A549 (cell line): ENCODE measurements at regions not wholly inside any gene's neighbourhood (a gene's known extent, or its start where the extent isn't known, plus 50 kb on each side); places are given as distances from the start of the nearest gene placed in this dataset.

Source experiments
- CTCF ChIP-seq: fragments of >200 bp; sonication (Bioruptor Twin); formaldehyde crosslinking; IDR thresholded peaks from 3 replicates; pipeline ENCODE4 v1.5.1; 2016
- EHF ChIP-seq: fragments of 250-450 bp; sonication (Bioruptor Pico); IDR thresholded peaks from 2 replicates; pipeline ENCODE4 v1.5.0; 2020; ENCODE audit warnings: mild to moderate bottlenecking
- HOXB5 ChIP-seq: fragments of 250-450 bp; sonication (Bioruptor Pico); IDR thresholded peaks from 2 replicates; pipeline ENCODE4 v1.5.0; 2020; ENCODE audit warnings: mild to moderate bottlenecking, moderate library complexity
- MAZ ChIP-seq: fragments of 150-350 bp; IDR thresholded peaks from 2 replicates; pipeline ENCODE4 v1.6.1; 2014; ENCODE audit warnings: antibody characterized with exemption, low read depth, low read length, borderline replicate concordance
- MYC ChIP-seq: IDR thresholded peaks from 2 replicates; pipeline ENCODE4 v1.6.1; 2012; ENCODE audit warnings: mild to moderate bottlenecking, inconsistent platforms, low read length, improper control_type of control experiment, borderline replicate concordance
- PBX3 ChIP-seq: IDR thresholded peaks from 2 replicates; pipeline ENCODE4 v1.6.1; 2012
- RNF2 ChIP-seq: fragments of 200-600 bp; sonication (generic); IDR thresholded peaks from 2 replicates; pipeline ENCODE4 v1.6.1; 2016; ENCODE audit warnings: low read depth, mild to moderate bottlenecking, antibody characterized with exemption, moderate library complexity, borderline replicate concordance
- SREBF2 ChIP-seq: fragments of 450-650 bp; IDR thresholded peaks from 2 replicates; pipeline ENCODE4 v1.6.1; 2014; ENCODE audit warnings: mild to moderate bottlenecking, moderate library complexity
- TF ChIP-seq, protein P1 (sequence below): IDR thresholded peaks from 2 replicates; pipeline ENCODE4 v1.6.1; 2012

- TF ChIP-seq CTCF = no peak
- TF ChIP-seq, protein P1, sequence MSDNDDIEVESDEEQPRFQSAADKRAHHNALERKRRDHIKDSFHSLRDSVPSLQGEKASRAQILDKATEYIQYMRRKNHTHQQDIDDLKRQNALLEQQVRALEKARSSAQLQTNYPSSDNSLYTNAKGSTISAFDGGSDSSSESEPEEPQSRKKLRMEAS = no peak
- no peak for TF ChIP-seq PBX3
- TF ChIP-seq RNF2 = no peak
- no peak for TF ChIP-seq EHF (CRISPR knock-in tag)
- no peak for TF ChIP-seq MYC
- no peak for TF ChIP-seq MAZ
- no peak for TF ChIP-seq SREBF2
- TF ChIP-seq HOXB5 (CRISPR knock-in tag) = no peak
Measured at GRCh38 chrX:149298111-149298510, 207.0 kb downstream of the IDS start.
